ENCODE measurements at regions not wholly inside any gene's neighbourhood (a gene's known extent, or its start where the extent isn't known, plus 50 kb on each side); places are given as distances from the start of the nearest gene placed in this dataset.

- H3K27me3 ChIP-seq (ENCODE audit: insufficient read depth), result no peaks in the 10 kb centered on the region
- TF ChIP-seq PBX3 (IDR thresholded peaks at IDR 0.05) (0 out of 2 replicates have a peak, but pooled peaks have one; percentile 9), TCF12 (IDR thresholded peaks at IDR 0.05) (no peak), JUND (IDR thresholded peaks at IDR 0.05) (no peak)
- peaks cover 3 to 17% of the 10 kb centered on the region in 2 experiments; a peak in 2 of 4 replicates for H3K4me1 ChIP-seq (ENCODE audit: control insufficient read depth in 1 of 2, insufficient read depth in 2 of 2, low read depth in 1 of 2, low read length in 1 of 2)
- no peaks in the 10 kb centered on the region for H3K79me2 ChIP-seq (ENCODE audit: insufficient read depth)
- H3K9me2 ChIP-seq, result no peaks in the 10 kb centered on the region
- ChIA-PET CTCF (interaction anchor here (1.5 kb wide), 1 partner anchor 22 kb away, joined by 3 read pairs; no protein-coding TSS in a partner anchor), POLR2A (no interaction called here)
- no peak overlapping the region for H3K9ac ChIP-seq
- H2AFZ ChIP-seq (ENCODE audit: low read depth), result no peak overlapping the region; the same call in 1 of the 2 replicates
- no peak overlapping the region for H3K4me2 ChIP-seq
- no peaks in the 10 kb centered on the region for H3K36me3 ChIP-seq (replicated peaks in 1 of 2; ENCODE audit: control insufficient read depth in 1 of 2, insufficient read depth in 2 of 2, low read length in 1 of 2)
- DNase-seq, result no peak
- WGBS (ENCODE audit: low lambda C conversion rate), result 27% methylated on average over 4 of the region's 4 CpGs
- no peaks in the 10 kb centered on the region for H3F3A ChIP-seq (replicated peaks; ENCODE audit: insufficient read depth)
- no peak overlapping the region for H3K4me3 ChIP-seq (ENCODE audit: low read depth in 2 of 2, low read length in 1 of 2)
- no peaks in the 10 kb centered on the region for H3K9me3 ChIP-seq
- no peak overlapping the region for H3K27ac ChIP-seq (ENCODE audit: low read depth in 2 of 2, low read length in 1 of 2)
- H4K20me1 ChIP-seq (ENCODE audit: insufficient read depth), result no peaks in the 10 kb centered on the region
Measured at GRCh38 chr13:97853550-97853949, 99.9 kb upstream of the IPO5 start.

GRCh38 chr13:97855570-97856303 lies 97.7 kb upstream of the IPO5 start:
- H3K4me2 ChIP-seq, result peak overlapping the region; percentile 54

More at GRCh38 chr13:97855570-97856303, 97.7 kb upstream of the IPO5 start:
- H3K27ac ChIP-seq (ENCODE audit: low read depth in 2 of 2, low read length in 1 of 2), result peak overlapping the region in 1 of 2 experiments; percentile 30; a peak in 1 of 4 replicates
- H3K36me3 ChIP-seq (replicated peaks in 1 of 2; ENCODE audit: control insufficient read depth in 1 of 2, insufficient read depth in 2 of 2, low read length in 1 of 2), result no peaks in the 10 kb centered on the region
- peak; percentile 62 for DNase-seq
- H3K9ac ChIP-seq, result no peak overlapping the region
- no peaks in the 10 kb centered on the region for H4K20me1 ChIP-seq (ENCODE audit: insufficient read depth)
- H3K4me3 ChIP-seq (ENCODE audit: low read depth in 2 of 2, low read length in 1 of 2), result no peak overlapping the region
- no peaks in the 10 kb centered on the region for H3K27me3 ChIP-seq (ENCODE audit: insufficient read depth)
- TF ChIP-seq CTCF (IDR thresholded peaks at IDR 0.05) (peak; percentile 92), ZBTB33 (IDR thresholded peaks at IDR 0.05; ENCODE audit: borderline replicate concordance, low read depth) (no peak), SMC3 (IDR thresholded peaks at IDR 0.05; ENCODE audit: low read depth, low read length) (peak; percentile 86), NRF1 (IDR thresholded peaks at IDR 0.05; ENCODE audit: low read depth, low read length) (no peak), RFX5 (IDR thresholded peaks at IDR 0.05; ENCODE audit: low read length) (0 out of 2 replicates have a peak, but pooled peaks have one; percentile 20), ELF1 (IDR thresholded peaks at IDR 0.05) (no peak), MXI1 (IDR thresholded peaks at IDR 0.05; ENCODE audit: low read depth, low read length) (peak; percentile 27; the same call in 1 of the 2 replicates), EP300 (IDR thresholded peaks at IDR 0.05; ENCODE audit: borderline replicate concordance in 1 of 2, low read depth in 1 of 2, low read length in 1 of 2) (0 out of 4 replicates have a peak, but pooled peaks of 1 of the 2 experiments have one; percentile 9), RAD21 (IDR thresholded peaks at IDR 0.05; ENCODE audit: low read length) (peak; percentile 98), PBX3 (IDR thresholded peaks at IDR 0.05) (0 out of 2 replicates have a peak, but pooled peaks have one; percentile 10), MAX (IDR thresholded peaks at IDR 0.05; ENCODE audit: low read depth) (no peak; the same call in 1 of the 2 replicates), NFIC (IDR thresholded peaks at IDR 0.05; ENCODE audit: borderline replicate concordance) (peak; percentile 14; the same call in 1 of the 2 replicates), JUND (IDR thresholded peaks at IDR 0.05) (no peak)
- peak overlapping the region; percentile 95 for H2AFZ ChIP-seq (ENCODE audit: low read depth)
- 22% methylated on average over 13 of the region's 13 CpGs for WGBS (ENCODE audit: low lambda C conversion rate)
- peaks cover 3 to 17% of the 10 kb centered on the region in 2 experiments; a peak in 2 of 4 replicates for H3K4me1 ChIP-seq (ENCODE audit: control insufficient read depth in 1 of 2, insufficient read depth in 2 of 2, low read depth in 1 of 2, low read length in 1 of 2)
- no peaks in the 10 kb centered on the region for H3K9me3 ChIP-seq
- no peaks in the 10 kb centered on the region for H3K9me2 ChIP-seq
- no peaks in the 10 kb centered on the region for H3F3A ChIP-seq (replicated peaks; ENCODE audit: insufficient read depth)
- H3K79me2 ChIP-seq (ENCODE audit: insufficient read depth), result no peaks in the 10 kb centered on the region
- ChIA-PET POLR2A (no interaction called here), CTCF (interaction anchor here (0.6 to 3.5 kb wide), 59 partner anchors 9 to 1178 kb away, joined by 3 to 23 read pairs (median 4); no protein-coding TSS in a partner anchor)
